HCT116 (cell line): ENCODE measurements at regions not wholly inside any gene's neighbourhood (a gene's known extent, or its start where the extent isn't known, plus 50 kb on each side); places are given as distances from the start of the nearest gene placed in this dataset.

Source experiments
- CEBPB ChIP-seq: IDR thresholded peaks from 2 replicates; pipeline ENCODE4 v1.6.1; 2012; ENCODE audit warnings: low read depth
- CTCF ChIP-seq, 3 experiments: fragments of 200-600 bp in 1 of 3; sonication (generic) in 1 of 3; IDR thresholded peaks in 2 of 3; conservative IDR thresholded peaks in 1 of 3; 2 replicates each; pipeline ENCODE4 v1.5.1; 2012 to 2017; ENCODE audit warnings: low read depth in 2 of 3, low read length in 2 of 3, antibody characterized with exemption in 1 of 3, borderline replicate concordance in 1 of 3, control low read depth in 1 of 3, mild to moderate bottlenecking in 1 of 3, mixed read lengths in 1 of 3, mixed run types in 1 of 3, moderate library complexity in 1 of 3; ENCODE audit not compliant: insufficient read depth in 1 of 3
- ELF1 ChIP-seq: IDR thresholded peaks from 2 replicates; pipeline ENCODE4 v1.6.1; 2012; ENCODE audit warnings: low read depth, borderline replicate concordance
- EZH2 ChIP-seq: fragments of 200-600 bp; sonication (generic); IDR thresholded peaks from 2 replicates; pipeline ENCODE4 v1.6.1; 2017; ENCODE audit warnings: antibody characterized with exemption, mixed run types
- JUND ChIP-seq: IDR thresholded peaks from 2 replicates; pipeline ENCODE4 v1.6.1; 2012
- POLR2A ChIP-seq: IDR thresholded peaks from 2 replicates; pipeline ENCODE4 v1.7.0; 2011; ENCODE audit warnings: borderline replicate concordance; ENCODE audit not compliant: insufficient read depth, insufficient read length; ENCODE audit errors: extremely low read depth
- POLR2AphosphoS5 ChIP-seq: IDR thresholded peaks from 2 replicates; pipeline ENCODE4 v1.6.1; 2011; ENCODE audit warnings: mild to moderate bottlenecking, low read depth, low read length, moderate library complexity
- SIN3A ChIP-seq: IDR thresholded peaks from 2 replicates; pipeline ENCODE4 v1.6.1; 2012; ENCODE audit warnings: low read depth

- TF ChIP-seq POLR2A (no peak), CTCF (IDR thresholded peaks at IDR 0.05 in 2 of 3, conservative IDR thresholded peaks at IDR 0.05 in 1 of 3; ENCODE audit: borderline replicate concordance in 1 of 3, insufficient read depth in 1 of 3, low read depth in 2 of 3, low read length in 2 of 3) (no peak), CEBPB (no peak), EZH2 (no peak), ELF1 (no peak), POLR2AphosphoS5 (no peak), JUND (no peak), SIN3A (no peak)
These were observed 194.4 kb upstream of the CCDC196 start for GRCh38 chr14:66291756-66292155.
